ENCODE measurements at regions not wholly inside any gene's neighbourhood (a gene's known extent, or its start where the extent isn't known, plus 50 kb on each side); places are given as distances from the start of the nearest gene placed in this dataset.

- H3K23ac ChIP-seq (ENCODE audit: insufficient read length, low read depth, low read length) = no peak overlapping the region
- TF ChIP-seq CTCF (conservative IDR thresholded peaks at IDR 0.05) = no peak
- H3K27me3 Mint-ChIP-seq (ENCODE audit: low read depth) = no peaks in the 10 kb centered on the region
- no peak overlapping the region for H2BK20ac ChIP-seq (ENCODE audit: low read depth, low read length, poor library complexity, severe bottlenecking)
- no peaks in the 10 kb centered on the region for H3K27me3 ChIP-seq (ENCODE audit: insufficient read depth, low read length)
- H3T11ph ChIP-seq (ENCODE audit: low read length) = no peak overlapping the region
- no peak overlapping the region for H2BK5ac ChIP-seq (ENCODE audit: insufficient read length, low read length)
- no peak overlapping the region for H3K4ac ChIP-seq (ENCODE audit: low read depth, low read length)
- H3K27ac Mint-ChIP-seq = peak overlapping the region; percentile 81 to 94 (median 93)
- no peak overlapping the region for H3K4me2 ChIP-seq (ENCODE audit: insufficient read depth, insufficient read length, low read length)
- H3K79me1 ChIP-seq (ENCODE audit: insufficient read depth, low read depth, low read length, poor library complexity, severe bottlenecking) = no peaks in the 10 kb centered on the region
- H3K36me3 Mint-ChIP-seq (ENCODE audit: insufficient read depth in 1 of 3, low read depth in 3 of 3) = peaks cover 0 to 6% (median 0%) of the 10 kb centered on the region in 3 experiments; a peak in 3 of 7 replicates
- H3K79me2 ChIP-seq (ENCODE audit: insufficient read depth, low read length) = no peaks in the 10 kb centered on the region
- H4K20me1 ChIP-seq (ENCODE audit: control insufficient read depth, insufficient read depth, insufficient read length) = no peaks in the 10 kb centered on the region
- peaks cover 53 to 71% of the 10 kb centered on the region in 2 experiments for H3K4me1 Mint-ChIP-seq
- H4K91ac ChIP-seq (ENCODE audit: insufficient read length, low read depth, low read length) = no peak overlapping the region
- no peak overlapping the region for H3K9ac ChIP-seq (ENCODE audit: extremely low read depth, insufficient read length, low read length)
- H4K8ac ChIP-seq (replicated peaks; ENCODE audit: insufficient read length, low read depth, low read length) = no peak overlapping the region
- peak overlapping the region; percentile 29 for H3K27ac ChIP-seq (ENCODE audit: insufficient read length, low read depth, low read length)
- H3K14ac ChIP-seq (ENCODE audit: insufficient read depth, low read length) = no peak overlapping the region
- no peak overlapping the region for H3K18ac ChIP-seq (ENCODE audit: insufficient read length, low read depth, low read length)
- no peak overlapping the region for H2BK12ac ChIP-seq (ENCODE audit: insufficient read length, low read depth, low read length)
- peaks cover 0 to 2% of the 10 kb centered on the region in 2 experiments; a peak in 1 of 5 replicates for H3K9me3 Mint-ChIP-seq
- no peaks in the 10 kb centered on the region for H3K23me2 ChIP-seq (ENCODE audit: insufficient read length, low read depth, low read length, poor library complexity, severe bottlenecking)
- H3K4me3 Mint-ChIP-seq = no peak overlapping the region
- H3K4me1 ChIP-seq (ENCODE audit: insufficient read depth, low read length) = peaks cover 6% of the 10 kb centered on the region
- no peak overlapping the region for H4K5ac ChIP-seq (ENCODE audit: insufficient read length, low read depth, low read length)
- H3K9me3 ChIP-seq (ENCODE audit: control insufficient read depth, low read depth, low read length) = no peaks in the 10 kb centered on the region
- H2BK120ac ChIP-seq (ENCODE audit: low read depth, low read length, poor library complexity, severe bottlenecking) = no peak overlapping the region
- H2AK5ac ChIP-seq (ENCODE audit: insufficient read length, low read length) = no peak overlapping the region
- H2BK15ac ChIP-seq (ENCODE audit: low read depth, low read length) = no peak overlapping the region
- DNase-seq = no peak
- no peak overlapping the region for H3K56ac ChIP-seq (ENCODE audit: insufficient read length, low read depth, low read length)
- no peak overlapping the region for H2AFZ ChIP-seq (ENCODE audit: low read length)
- no CpG with 5 or more reads among the region's 3 CpGs for WGBS (ENCODE audit: extremely low coverage, insufficient read length, low lambda C conversion rate)
Measured at GRCh38 chr5:12335938-12336337, 431.7 kb upstream of the CTNND2 start.
